Mesendoderm (in vitro differentiated cells): ENCODE measurements at regions not wholly inside any gene's neighbourhood (a gene's known extent, or its start where the extent isn't known, plus 50 kb on each side); places are given as distances from the start of the nearest gene placed in this dataset.

Experiments
- DNase-seq: peaks from one replicate; pipeline ENCODE4 v3.0.0; 2013
- H2AK5ac ChIP-seq: 2 replicates; pipeline ENCODE4 v1.6.1; 2013; ENCODE audit warnings: low read length, inconsistent platforms
- H2BK120ac ChIP-seq: 2 replicates; pipeline ENCODE4 v1.6.1; 2013; ENCODE audit warnings: low read depth, mild to moderate bottlenecking, low read length, moderate library complexity, mixed read lengths
- H2BK15ac ChIP-seq: replicated peaks from 2 replicates; pipeline ENCODE4 v1.6.1; 2013; ENCODE audit warnings: low read depth, mild to moderate bottlenecking, moderate library complexity
- H2BK5ac ChIP-seq: 2 replicates; pipeline ENCODE4 v1.6.1; 2013; ENCODE audit warnings: low read length, inconsistent platforms
- H3K18ac ChIP-seq: 2 replicates; pipeline ENCODE4 v1.6.1; 2013; ENCODE audit warnings: mild to moderate bottlenecking, low read length, mixed read lengths
- H3K23ac ChIP-seq: one replicate; pipeline ENCODE4 v1.6.1; 2013; ENCODE audit warnings: low read length
- H3K27ac ChIP-seq: 2 replicates; pipeline ENCODE4 v1.5.1; 2013; ENCODE audit warnings: low read depth, mild to moderate bottlenecking, inconsistent platforms, low read length, moderate library complexity
- H3K27me3 ChIP-seq: 2 replicates; pipeline ENCODE4 v1.6.1; 2013; ENCODE audit warnings: low read length, control low read depth, mild to moderate bottlenecking, inconsistent platforms; ENCODE audit not compliant: insufficient read depth, poor library complexity
- H3K36me3 ChIP-seq: 2 replicates; pipeline ENCODE4 v1.6.1; 2013; ENCODE audit warnings: low read length, inconsistent platforms; ENCODE audit not compliant: control insufficient read depth, insufficient read depth
- H3K4ac ChIP-seq: one replicate; pipeline ENCODE4 v1.6.1; 2013; ENCODE audit warnings: low read depth, mild to moderate bottlenecking, low read length, moderate library complexity
- H3K4me1 ChIP-seq: 2 replicates; pipeline ENCODE4 v1.6.1; 2013; ENCODE audit warnings: low read depth, low read length, inconsistent platforms; ENCODE audit not compliant: control insufficient read depth
- H3K4me2 ChIP-seq: 2 replicates; pipeline ENCODE4 v1.6.1; 2013; ENCODE audit warnings: low read length
- H3K4me3 ChIP-seq: 2 replicates; pipeline ENCODE4 v1.5.1; 2013; ENCODE audit warnings: mild to moderate bottlenecking, low read length
- H3K56ac ChIP-seq: one replicate; pipeline ENCODE4 v1.6.1; 2013; ENCODE audit warnings: low read length
- H3K79me1 ChIP-seq: 2 replicates; pipeline ENCODE4 v1.6.1; 2013; ENCODE audit warnings: low read length, inconsistent platforms
- H3K79me2 ChIP-seq: 2 replicates; pipeline ENCODE4 v1.6.1; 2013; ENCODE audit warnings: mild to moderate bottlenecking, low read length; ENCODE audit not compliant: control insufficient read depth, insufficient read depth
- H3K9ac ChIP-seq: 2 replicates; pipeline ENCODE4 v1.6.1; 2013; ENCODE audit warnings: low read length, inconsistent platforms
- H4K5ac ChIP-seq: one replicate; pipeline ENCODE4 v1.6.1; 2013; ENCODE audit warnings: low read length
- H4K8ac ChIP-seq: one replicate; pipeline ENCODE4 v1.6.1; 2013; ENCODE audit warnings: low read depth, mild to moderate bottlenecking, control low read depth, low read length, moderate library complexity
- WGBS: extraction: QIAGEN DNeasy Blood & Tissue Kit; methylation state at CpG from one replicate; pipeline ENCODE4 v1.1.7; 2013; ENCODE audit warnings: low lambda C conversion rate, missing lambda C conversion rate; ENCODE audit not compliant: insufficient coverage; ENCODE audit errors: extremely low coverage; 5-methylcytosine and 5-hydroxymethylcytosine counted together

DNA sequence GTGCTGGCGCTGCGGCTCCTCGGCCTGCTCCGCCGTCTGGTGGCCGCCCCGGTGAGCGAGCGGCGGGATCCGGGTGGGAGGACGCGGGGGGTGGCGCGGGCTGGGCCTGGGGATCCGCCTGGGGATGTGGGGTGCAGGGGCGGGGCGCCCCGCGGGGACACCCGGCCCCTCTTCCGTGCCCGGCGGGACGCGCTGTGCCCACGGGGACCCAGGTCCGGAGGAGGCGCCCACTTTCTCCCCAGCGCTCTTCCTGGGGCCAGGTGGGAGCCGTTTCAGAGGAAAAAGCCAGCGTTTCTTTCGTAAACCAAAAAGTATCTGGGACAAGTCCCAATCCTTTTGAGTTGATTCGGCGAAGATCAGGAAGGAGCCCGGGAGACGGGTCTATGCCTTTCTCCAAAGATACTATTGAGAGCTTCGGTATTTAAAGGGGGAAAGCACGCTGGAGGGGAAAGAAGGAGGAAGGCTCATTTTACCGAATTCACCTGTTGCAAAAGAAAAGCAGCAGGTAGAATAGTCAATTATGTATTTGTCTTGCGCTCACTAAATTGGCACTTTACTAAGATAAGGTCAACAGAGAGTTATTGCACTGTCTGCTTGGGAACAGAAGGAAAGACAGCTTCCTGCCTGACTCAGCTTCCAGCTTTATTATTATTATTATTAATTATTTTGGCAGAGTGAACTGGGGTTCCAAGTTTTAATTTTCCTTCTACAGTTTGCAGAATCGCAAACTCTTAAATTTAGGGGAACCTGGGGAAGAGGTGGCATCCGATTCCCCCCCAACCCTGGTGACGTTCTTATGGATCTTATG is 81.5 kb upstream of the CD99 start:
- Histone ChIP-seq H3K56ac (peak overlapping the region; percentile 90), H2AK5ac (no peak overlapping the region), H3K36me3 (no peaks in the 10 kb centered on the region), H3K27me3 (no peaks in the 10 kb centered on the region), H3K4ac (peak overlapping the region; percentile 72), H3K4me2 (peak overlapping the region; percentile 26), H3K4me1 (peaks cover 3% of the 10 kb centered on the region), H3K9ac (peak overlapping the region; percentile 69), H2BK120ac (peak overlapping the region; percentile 74), H3K4me3 (peak overlapping the region; percentile 31), H2BK5ac (no peak overlapping the region), H3K27ac (peak overlapping the region; percentile 65), H3K79me1 (peaks cover 4% of the 10 kb centered on the region), H4K8ac (no peak overlapping the region), H3K79me2 (peaks cover 6% of the 10 kb centered on the region), H2BK15ac (no peak overlapping the region), H4K5ac (no peak overlapping the region), H3K23ac (no peak overlapping the region), H3K18ac (peak overlapping the region; percentile 100)
- WGBS, result no CpG with 5 or more reads among the region's 44 CpGs
- peak; percentile 66 for DNase-seq

- Histone ChIP-seq H3K4ac (peak overlapping the region; percentile 64), H3K79me1 (peaks cover 4% of the 10 kb centered on the region), H4K5ac (no peak overlapping the region), H4K8ac (no peak overlapping the region), H2AK5ac (no peak overlapping the region), H3K4me3 (peak overlapping the region; percentile 31), H3K4me2 (peak overlapping the region; percentile 78), H3K18ac (peak overlapping the region; percentile 100), H2BK120ac (peak overlapping the region; percentile 74), H3K79me2 (peaks cover 6% of the 10 kb centered on the region), H2BK5ac (peak overlapping the region; percentile 6), H3K4me1 (peaks cover 3% of the 10 kb centered on the region), H3K27ac (peak overlapping the region; percentile 68), H3K56ac (peak overlapping the region; percentile 90), H3K9ac (peak overlapping the region; percentile 71), H3K23ac (no peak overlapping the region), H2BK15ac (no peak overlapping the region), H3K36me3 (no peaks in the 10 kb centered on the region), H3K27me3 (no peaks in the 10 kb centered on the region)
- peak; percentile 91 for DNase-seq
- WGBS, result no CpG with 5 or more reads among the region's 63 CpGs
These were observed 82.3 kb upstream of the CD99 start for GRCh38 chrX:2608638-2609430.

- Histone ChIP-seq H3K4me3 (no peak overlapping the region), H2AK5ac (no peak overlapping the region), H3K56ac (no peak overlapping the region), H3K79me2 (peaks cover 6% of the 10 kb centered on the region), H2BK120ac (no peak overlapping the region), H3K18ac (no peak overlapping the region), H2BK15ac (no peak overlapping the region), H3K4me1 (peaks cover 3% of the 10 kb centered on the region), H3K23ac (no peak overlapping the region), H2BK5ac (no peak overlapping the region), H3K79me1 (peaks cover 4% of the 10 kb centered on the region), H3K4ac (no peak overlapping the region), H4K5ac (no peak overlapping the region), H3K27ac (no peak overlapping the region), H3K4me2 (no peak overlapping the region), H4K8ac (no peak overlapping the region), H3K27me3 (no peaks in the 10 kb centered on the region), H3K9ac (no peak overlapping the region), H3K36me3 (no peaks in the 10 kb centered on the region)
- DNase-seq, result no peak
- no CpG with 5 or more reads among the region's 2 CpGs for WGBS
These were observed 84.0 kb upstream of the CD99 start for GRCh38 chrX:2607113-2607512.

GRCh38 chrX:2600564-2600963 is 90.5 kb upstream of the CD99 start:
- H4K5ac ChIP-seq, result no peak overlapping the region
- H3K23ac ChIP-seq, result no peak overlapping the region
- H2AK5ac ChIP-seq, result no peak overlapping the region
- H3K27ac ChIP-seq, result no peak overlapping the region
- no peak overlapping the region for H2BK15ac ChIP-seq
- no peak overlapping the region for H2BK120ac ChIP-seq
- H3K36me3 ChIP-seq, result no peaks in the 10 kb centered on the region
- H3K4me3 ChIP-seq, result no peak overlapping the region
- H3K4ac ChIP-seq, result no peak overlapping the region
- H3K56ac ChIP-seq, result no peak overlapping the region
- no peaks in the 10 kb centered on the region for H3K4me1 ChIP-seq
- H4K8ac ChIP-seq, result no peak overlapping the region
- no peak overlapping the region for H3K9ac ChIP-seq
- no CpG with 5 or more reads among the region's 6 CpGs for WGBS
- no peak overlapping the region for H3K18ac ChIP-seq
- H3K79me1 ChIP-seq, result no peaks in the 10 kb centered on the region
- no peaks in the 10 kb centered on the region for H3K79me2 ChIP-seq
- DNase-seq, result no peak
- no peak overlapping the region for H2BK5ac ChIP-seq
- no peak overlapping the region for H3K4me2 ChIP-seq
- H3K27me3 ChIP-seq, result no peaks in the 10 kb centered on the region

DNA sequence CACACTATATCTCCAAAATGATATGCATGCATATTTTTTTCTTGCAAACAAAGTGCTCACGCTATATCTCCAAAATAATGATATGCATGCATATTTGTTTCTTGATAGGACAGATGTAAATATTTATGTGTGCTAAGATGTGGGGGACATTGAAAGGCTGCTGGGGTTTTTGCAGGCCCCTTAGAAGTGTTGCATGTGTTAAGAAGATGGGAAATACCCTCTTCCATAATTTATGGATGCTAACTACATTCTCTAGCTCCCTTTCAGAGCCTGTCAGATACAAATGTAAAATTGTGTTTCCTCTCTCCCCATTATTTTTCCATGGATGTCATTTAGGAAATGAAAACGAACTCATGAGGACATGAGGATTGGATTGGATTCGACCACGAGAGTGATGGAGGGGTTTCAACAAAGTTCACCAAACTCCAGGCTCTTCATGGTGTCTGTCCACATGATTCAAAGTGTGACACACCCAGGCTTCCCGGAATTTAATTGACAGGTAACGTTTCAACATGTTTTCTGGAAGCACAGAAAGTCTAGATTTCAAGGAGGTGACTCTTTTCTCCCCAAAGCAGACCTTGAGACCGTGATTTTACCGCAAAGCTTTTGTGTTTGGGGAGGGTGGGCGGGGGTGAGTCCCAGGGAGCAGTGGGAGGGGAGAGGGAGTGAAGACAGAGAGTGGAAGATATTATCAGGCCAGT is 94.4 kb upstream of the CD99 start:
- Histone ChIP-seq H3K4me1 (no peaks in the 10 kb centered on the region), H3K36me3 (no peaks in the 10 kb centered on the region), H3K9ac (no peak overlapping the region), H3K27ac (no peak overlapping the region), H2BK5ac (no peak overlapping the region), H3K79me2 (no peaks in the 10 kb centered on the region), H3K79me1 (no peaks in the 10 kb centered on the region), H3K23ac (no peak overlapping the region), H3K18ac (no peak overlapping the region), H3K4me2 (no peak overlapping the region), H3K27me3 (no peaks in the 10 kb centered on the region), H2AK5ac (no peak overlapping the region), H4K5ac (no peak overlapping the region), H2BK120ac (no peak overlapping the region), H2BK15ac (no peak overlapping the region), H4K8ac (no peak overlapping the region), H3K4ac (no peak overlapping the region), H3K4me3 (no peak overlapping the region), H3K56ac (no peak overlapping the region)
- no peak for DNase-seq
- no CpG with 5 or more reads among the region's 9 CpGs for WGBS
